ENCODE measurements at regions not wholly inside any gene's neighbourhood (a gene's known extent, or its start where the extent isn't known, plus 50 kb on each side); places are given as distances from the start of the nearest gene placed in this dataset.

DNA sequence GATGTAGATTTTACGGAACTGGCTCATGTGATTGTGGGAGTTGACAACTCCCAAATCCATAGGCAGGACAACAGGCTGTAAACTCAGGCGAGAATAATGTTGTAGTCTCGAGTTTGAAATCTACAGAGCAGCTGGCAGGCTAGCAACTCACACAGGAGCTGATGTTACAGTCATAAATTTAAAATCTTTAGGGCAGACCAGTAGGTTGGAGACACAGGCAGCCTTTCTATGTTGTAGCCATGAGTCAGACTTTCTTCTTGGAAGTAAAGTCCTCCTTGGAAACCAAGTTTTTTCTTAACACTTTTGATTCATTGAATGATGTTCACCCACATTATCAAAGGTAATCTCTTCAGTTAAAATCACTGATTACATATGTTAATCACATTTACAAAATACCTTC lies 89.1 kb upstream of the ALCAM start:
- TF ChIP-seq, protein P1, sequence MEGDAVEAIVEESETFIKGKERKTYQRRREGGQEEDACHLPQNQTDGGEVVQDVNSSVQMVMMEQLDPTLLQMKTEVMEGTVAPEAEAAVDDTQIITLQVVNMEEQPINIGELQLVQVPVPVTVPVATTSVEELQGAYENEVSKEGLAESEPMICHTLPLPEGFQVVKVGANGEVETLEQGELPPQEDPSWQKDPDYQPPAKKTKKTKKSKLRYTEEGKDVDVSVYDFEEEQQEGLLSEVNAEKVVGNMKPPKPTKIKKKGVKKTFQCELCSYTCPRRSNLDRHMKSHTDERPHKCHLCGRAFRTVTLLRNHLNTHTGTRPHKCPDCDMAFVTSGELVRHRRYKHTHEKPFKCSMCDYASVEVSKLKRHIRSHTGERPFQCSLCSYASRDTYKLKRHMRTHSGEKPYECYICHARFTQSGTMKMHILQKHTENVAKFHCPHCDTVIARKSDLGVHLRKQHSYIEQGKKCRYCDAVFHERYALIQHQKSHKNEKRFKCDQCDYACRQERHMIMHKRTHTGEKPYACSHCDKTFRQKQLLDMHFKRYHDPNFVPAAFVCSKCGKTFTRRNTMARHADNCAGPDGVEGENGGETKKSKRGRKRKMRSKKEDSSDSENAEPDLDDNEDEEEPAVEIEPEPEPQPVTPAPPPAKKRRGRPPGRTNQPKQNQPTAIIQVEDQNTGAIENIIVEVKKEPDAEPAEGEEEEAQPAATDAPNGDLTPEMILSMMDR (IDR thresholded peaks at IDR 0.05) = no peak
- TF ChIP-seq POLR2AphosphoS5 (IDR thresholded peaks at IDR 0.05; ENCODE audit: insufficient read depth in 1 of 2, low read depth in 1 of 2) (no peak), POLR2A (IDR thresholded peaks at IDR 0.05) (no peak)
